HT-29 (cell line): ENCODE measurements at regions not wholly inside any gene's neighbourhood (a gene's known extent, or its start where the extent isn't known, plus 50 kb on each side); places are given as distances from the start of the nearest gene placed in this dataset.
"Not testable (repeated sequence)": the region's sequence is repeated elsewhere in the genome, so short reads cannot be mapped to it uniquely, and the experiment has no call there.

Experiments used
- DNase-seq: peaks from one replicate; pipeline ENCODE4 v3.0.0-alpha.2; 2015; ENCODE audit warnings: low spot score

GRCh38 chr12:83613586-83614110 lies 926.9 kb downstream of the TMTC2 start:
- DNase-seq = no peak

GRCh38 chr12:83603106-83603505 lies 916.4 kb downstream of the TMTC2 start:
- DNase-seq = no peak

- DNase-seq = peak; percentile 12
Measured at GRCh38 chr12:83575326-83575725, 888.6 kb downstream of the TMTC2 start.

DNA sequence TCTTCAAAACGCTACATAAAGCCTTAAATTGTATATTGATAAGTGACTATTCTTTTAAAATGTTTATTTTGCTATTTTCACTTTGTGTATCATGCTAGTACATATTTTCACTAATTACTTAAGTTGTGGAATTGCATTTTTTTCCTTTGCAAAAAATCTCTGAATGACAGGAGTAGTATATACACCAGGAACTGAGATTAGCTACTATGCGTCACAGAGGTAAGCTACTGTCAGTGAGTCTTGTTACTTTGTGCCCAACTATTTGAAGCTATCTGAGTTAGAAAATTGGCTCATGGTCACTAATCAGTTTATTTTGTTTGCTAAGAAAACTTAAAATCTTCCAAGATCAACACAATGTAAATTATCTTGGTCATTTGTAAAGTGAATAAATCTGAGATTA lies 887.4 kb downstream of the TMTC2 start:
- no peak for DNase-seq

DNA sequence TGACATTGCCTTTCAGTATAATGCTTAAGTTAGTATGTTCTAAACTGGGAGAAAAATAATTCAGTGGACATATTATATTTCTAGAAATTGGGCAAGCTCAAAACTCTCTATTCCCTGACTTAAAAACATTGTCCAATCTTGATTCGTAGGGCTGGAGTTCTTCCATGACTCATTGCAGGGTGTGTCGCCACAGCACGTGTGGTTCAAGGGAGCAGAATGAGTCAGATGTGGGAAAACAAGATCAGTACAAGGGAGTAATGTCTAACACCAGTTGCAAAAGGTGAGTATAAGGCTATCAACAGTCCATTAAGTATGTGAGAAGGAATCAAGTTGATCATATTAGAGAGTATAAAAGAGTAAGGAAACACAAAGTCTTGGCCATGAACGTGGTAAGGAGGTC lies 887.0 kb downstream of the TMTC2 start:
- peak; percentile 50 for DNase-seq

GRCh38 chr12:83559650-83560049 lies 872.9 kb downstream of the TMTC2 start:
- DNase-seq = no peak

DNA sequence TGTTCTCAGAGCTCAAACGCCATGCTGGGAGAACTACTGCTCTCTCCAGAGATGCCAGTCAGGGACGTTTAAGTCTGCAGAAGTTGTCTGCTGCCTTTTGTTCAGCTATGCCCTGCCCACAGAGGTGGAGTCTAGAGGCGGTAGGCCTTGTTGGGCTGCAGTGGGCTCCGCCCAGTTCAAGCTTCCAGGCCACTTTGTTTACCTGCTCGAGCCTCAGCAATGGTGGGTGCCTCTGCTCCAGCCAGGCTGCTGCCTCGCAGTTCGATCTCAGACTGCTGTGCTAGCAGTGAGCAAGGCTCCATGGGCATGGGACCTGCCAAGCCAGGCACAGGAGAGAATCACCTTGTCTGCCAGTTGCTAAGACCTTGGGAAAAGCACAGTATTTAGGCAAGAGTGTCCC lies 869.3 kb downstream of the TMTC2 start:
- not testable (repeated sequence) for DNase-seq

- no peak for DNase-seq
Measured at GRCh38 chr12:83541446-83541845, 854.7 kb downstream of the TMTC2 start.

DNA sequence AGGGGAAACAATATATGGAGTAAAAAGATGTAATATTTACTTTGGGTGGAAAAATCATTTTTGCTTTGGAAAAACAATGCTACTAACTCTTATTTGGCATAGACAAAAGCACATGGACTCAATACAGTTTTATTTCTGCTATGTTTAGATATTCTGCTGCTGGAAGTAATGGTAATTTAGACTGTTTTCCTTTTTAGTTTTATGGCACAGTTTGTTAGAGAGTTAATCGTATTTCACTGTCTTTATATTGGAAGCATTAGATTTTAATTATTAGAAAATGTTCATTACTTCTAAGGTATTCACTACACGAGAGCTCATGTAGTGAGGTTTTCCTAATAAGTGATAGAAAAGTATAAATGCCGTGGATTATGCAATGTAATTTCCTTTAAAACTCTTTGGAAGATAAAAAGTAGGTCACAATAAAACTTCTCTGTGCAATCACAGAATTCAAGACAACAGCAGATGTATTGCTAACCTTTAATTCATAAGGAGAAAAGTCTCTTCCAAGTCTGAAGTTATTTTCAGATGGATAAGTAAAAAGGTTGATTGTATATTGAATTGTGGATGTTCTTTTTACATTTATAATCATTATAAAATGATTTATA lies 851.8 kb downstream of the TMTC2 start:
- DNase-seq = no peak

- no peak for DNase-seq
Measured at GRCh38 chr12:83537428-83538053, 850.8 kb downstream of the TMTC2 start.

DNA sequence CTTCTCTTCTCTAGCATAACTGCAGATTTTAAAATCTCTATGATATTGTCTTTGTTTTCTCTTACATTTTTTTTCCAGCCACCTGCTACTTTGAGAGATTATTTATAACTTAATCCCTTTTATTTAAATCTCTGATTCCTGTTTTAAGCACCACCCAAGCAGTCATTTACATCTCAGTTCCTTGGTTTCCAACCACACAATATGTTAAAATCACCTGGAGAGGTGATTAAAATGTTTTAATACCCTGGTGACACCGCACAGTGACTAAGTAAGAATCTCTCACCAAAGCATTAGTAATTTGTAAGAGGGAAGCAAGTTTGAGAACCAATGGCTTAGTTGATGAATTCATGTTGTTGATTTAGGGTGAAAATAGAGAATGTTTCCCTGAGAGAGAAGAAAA lies 849.8 kb downstream of the TMTC2 start:
- DNase-seq = no peak

GRCh38 chr12:83528571-83528970 lies 841.9 kb downstream of the TMTC2 start:
- DNase-seq = no peak

- no peak for DNase-seq
Measured at GRCh38 chr12:83527810-83528209, 841.1 kb downstream of the TMTC2 start.

DNA sequence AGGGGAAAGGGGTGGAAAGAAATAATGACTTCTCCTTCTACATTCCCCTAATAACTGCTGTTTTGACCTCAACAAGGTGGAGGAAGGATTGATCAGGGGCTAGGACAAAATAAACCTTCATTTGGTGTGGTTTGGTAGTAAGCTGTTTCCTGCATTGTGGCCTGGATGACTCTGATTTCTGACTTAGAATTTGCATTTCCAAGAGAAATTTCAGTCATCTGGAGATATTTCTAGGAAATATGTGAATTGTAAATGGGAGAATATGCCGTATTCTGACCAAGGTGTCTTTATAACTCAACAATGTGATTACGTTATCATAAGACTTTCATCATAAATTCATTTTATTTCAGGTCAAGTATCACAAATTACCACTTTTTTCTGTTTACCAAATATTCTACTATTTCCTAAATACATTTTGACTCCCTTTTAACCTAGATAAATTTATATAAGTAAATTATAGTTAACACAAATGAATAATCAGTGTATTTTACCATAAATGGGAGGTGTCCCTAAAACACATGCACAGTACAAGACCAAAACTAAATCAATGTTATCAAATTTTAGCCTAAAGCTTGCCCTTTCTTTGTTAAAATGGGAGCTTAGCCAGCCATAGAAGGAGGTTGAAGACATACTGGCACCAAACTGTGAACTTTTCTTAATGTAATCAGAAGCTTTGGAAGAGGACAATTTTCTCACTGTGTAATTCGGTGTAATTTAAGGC lies 828.8 kb downstream of the TMTC2 start:
- DNase-seq = no peak

DNA sequence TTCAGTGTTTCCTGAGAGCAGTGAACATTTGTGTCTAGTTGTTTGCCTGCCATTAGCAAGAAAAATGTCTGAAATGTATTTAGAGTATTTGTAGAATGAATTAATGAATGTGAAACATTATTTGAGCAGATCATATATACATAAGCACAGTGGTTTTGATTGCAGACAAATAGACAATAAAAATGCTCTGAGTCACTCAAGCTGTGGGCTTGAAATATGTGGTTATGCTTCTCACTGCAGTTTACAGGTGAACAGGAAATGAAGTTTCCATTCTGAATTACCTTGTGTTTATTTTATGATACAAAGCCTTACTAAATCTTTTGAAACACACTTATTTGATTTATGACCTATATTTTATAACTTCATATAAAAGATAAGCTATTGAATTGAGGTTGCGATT lies 827.7 kb downstream of the TMTC2 start:
- DNase-seq = peak; percentile 71

DNA sequence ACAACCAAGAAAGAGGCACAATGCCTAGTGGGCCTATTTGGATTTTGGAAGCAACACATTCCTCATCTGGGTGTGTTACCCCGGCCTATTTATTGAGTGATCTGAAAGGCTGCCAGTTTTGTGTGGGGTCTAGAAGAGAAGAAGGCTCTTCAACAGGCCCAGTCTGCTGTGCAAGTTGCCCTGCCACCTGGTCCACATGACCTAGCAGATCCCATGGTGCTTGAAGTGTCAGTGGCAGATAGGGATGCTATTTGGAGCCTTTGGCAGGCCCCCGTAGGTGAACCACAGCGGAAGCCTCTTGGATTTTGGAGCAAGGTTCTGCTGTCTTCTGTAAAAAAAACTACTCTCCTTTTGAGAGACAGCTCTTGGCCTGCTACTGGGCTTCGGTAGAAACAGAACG lies 820.1 kb downstream of the TMTC2 start:
- DNase-seq = no peak

DNA sequence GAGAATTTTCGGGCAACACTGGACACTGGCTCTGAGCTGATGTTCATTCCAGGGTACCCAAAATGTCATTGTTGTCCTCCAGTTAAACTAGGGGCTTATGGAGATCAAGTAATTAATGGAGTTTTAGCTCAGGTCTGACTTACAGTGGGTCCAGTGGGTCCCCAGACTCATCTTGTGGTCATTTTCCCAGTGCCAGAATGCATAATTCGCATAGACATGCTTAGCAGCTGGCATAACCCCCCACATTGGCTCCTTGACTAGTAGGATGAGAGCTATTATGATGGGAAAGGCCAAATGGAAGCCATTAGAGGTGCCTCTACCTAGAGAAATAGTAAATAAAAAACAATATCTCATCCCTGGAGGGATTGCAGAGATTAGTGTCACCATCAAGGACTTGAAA lies 818.9 kb downstream of the TMTC2 start:
- DNase-seq = no peak

- DNase-seq = not testable (repeated sequence)
Measured at GRCh38 chr12:83499894-83500293, 813.2 kb downstream of the TMTC2 start.

DNA sequence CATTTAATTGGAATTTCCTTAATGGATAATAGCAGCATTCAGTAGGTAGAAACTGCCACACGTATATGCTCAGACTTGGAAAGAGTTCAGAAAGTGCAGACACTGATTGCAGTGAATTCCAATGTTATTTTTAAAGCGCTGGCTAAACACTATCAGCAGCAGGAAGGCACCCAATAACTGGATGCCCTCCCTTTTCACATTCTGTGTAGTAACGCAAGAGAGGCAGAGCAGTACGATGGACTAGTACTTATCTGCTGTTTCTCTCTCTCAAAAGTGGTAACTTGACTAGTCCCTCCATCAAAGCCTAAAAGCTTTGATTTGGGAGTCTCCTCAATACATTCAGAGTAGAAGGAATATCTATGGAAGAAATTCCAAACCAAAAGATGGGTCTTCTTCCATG lies 791.0 kb downstream of the TMTC2 start:
- no peak for DNase-seq

GRCh38 chr12:83476695-83477690 lies 790.3 kb downstream of the TMTC2 start:
- DNase-seq = no peak

DNA sequence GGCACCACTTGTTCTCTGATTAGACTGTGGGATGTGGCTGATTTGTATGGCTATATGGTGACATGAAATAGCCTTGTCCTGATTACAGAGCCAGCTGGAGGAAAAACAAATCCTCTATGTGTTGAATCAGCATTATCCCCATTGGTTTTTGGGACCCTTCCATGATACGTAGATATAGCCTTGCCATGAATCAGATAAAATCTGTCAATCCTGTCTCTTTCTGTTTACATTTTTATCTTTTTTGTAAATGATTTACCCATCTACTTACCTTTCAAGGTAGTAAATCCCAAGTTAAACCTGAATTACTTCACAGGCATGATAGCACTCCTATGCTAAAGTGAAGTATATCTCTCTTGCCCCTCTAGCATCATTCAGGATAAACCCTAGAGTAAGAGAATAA lies 789.3 kb downstream of the TMTC2 start:
- DNase-seq = no peak

DNA sequence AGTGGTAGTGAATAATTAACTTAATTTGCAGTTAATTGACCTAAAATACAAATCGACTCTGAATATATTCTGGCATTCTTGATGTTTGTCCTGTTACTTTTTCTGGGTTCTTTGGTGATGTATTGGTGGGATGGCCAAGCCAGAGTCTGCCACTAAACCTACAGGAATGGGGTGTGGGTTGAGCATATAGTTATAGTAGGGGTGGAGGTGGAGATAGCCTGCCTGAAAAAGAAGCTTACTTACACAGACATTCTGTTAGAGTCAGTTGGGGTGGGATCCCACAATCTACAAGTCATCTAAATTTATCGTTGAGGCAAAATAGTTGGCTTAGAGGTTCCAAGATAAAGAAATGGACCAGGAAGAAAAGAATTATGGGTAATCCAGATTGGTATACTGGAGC lies 787.7 kb downstream of the TMTC2 start:
- DNase-seq = no peak
